SK-N-SH treated with all-trans-retinoic acid at 6 μM for 48 hours (cell line): ENCODE measurements at regions not wholly inside any gene's neighbourhood (a gene's known extent, or its start where the extent isn't known, plus 50 kb on each side); places are given as distances from the start of the nearest gene placed in this dataset.

Experiments used
- ATAC-seq: fragments of 200-7000 bp; cut with Tn5 transposase; 3 replicates; pipeline ENCODE4 v1.9.1; 2020; ENCODE audit warnings: mild to moderate bottlenecking, moderate library complexity
- ARNTL ChIP-seq: fragments of 450-650 bp; formaldehyde crosslinking; IDR thresholded peaks from 2 replicates; pipeline ENCODE4 v1.5.0; 2020; ENCODE audit warnings: low read depth, mild to moderate bottlenecking, moderate library complexity, borderline replicate concordance
- BACH2 ChIP-seq: fragments of 250-450 bp; sonication (Bioruptor Pico); IDR thresholded peaks from 2 replicates; pipeline ENCODE4 v1.9.0; 2021; ENCODE audit warnings: mild to moderate bottlenecking, borderline replicate concordance
- CREB5 ChIP-seq: fragments of 250-450 bp; sonication (Bioruptor Pico); IDR thresholded peaks from 2 replicates; pipeline ENCODE4 v1.5.1; 2020; ENCODE audit warnings: low read depth, mild to moderate bottlenecking, moderate library complexity
- CSDC2 ChIP-seq: fragments of 250-450 bp; sonication (Bioruptor Pico); IDR thresholded peaks from 2 replicates; pipeline ENCODE4 v1.5.0; 2020; ENCODE audit warnings: mild to moderate bottlenecking, moderate library complexity
- ESRRG ChIP-seq: fragments of 250-450 bp; sonication (Bioruptor Pico); IDR thresholded peaks from 2 replicates; pipeline ENCODE4 v1.6.1; 2021; ENCODE audit warnings: mild to moderate bottlenecking
- GLIS3 ChIP-seq: fragments of 250-450 bp; sonication (Bioruptor Pico); IDR thresholded peaks from 2 replicates; pipeline ENCODE4 v1.5.0; 2020; ENCODE audit warnings: mild to moderate bottlenecking, moderate library complexity
- ISL1 ChIP-seq: fragments of 250-450 bp; sonication (Bioruptor Pico); IDR thresholded peaks from 2 replicates; pipeline ENCODE4 v2.1.2; 2022; ENCODE audit warnings: mild to moderate bottlenecking, moderate library complexity
- RARB ChIP-seq: fragments of 250-450 bp; sonication (Bioruptor Pico); IDR thresholded peaks from 2 replicates; pipeline ENCODE4 v1.8.0; 2021; ENCODE audit warnings: mild to moderate bottlenecking, moderate library complexity
- SNAI2 ChIP-seq: fragments of 250-450 bp; sonication (Bioruptor Pico); IDR thresholded peaks from 2 replicates; pipeline ENCODE4 v1.5.0; 2020; ENCODE audit warnings: mild to moderate bottlenecking, moderate library complexity
- TCF4 ChIP-seq: fragments of 250-450 bp; sonication (Bioruptor Pico); IDR thresholded peaks from 2 replicates; pipeline ENCODE4 v1.8.0; 2021; ENCODE audit warnings: mild to moderate bottlenecking, moderate library complexity, borderline replicate concordance
- TOX ChIP-seq: fragments of 250-450 bp; sonication (Bioruptor Pico); IDR thresholded peaks from 2 replicates; pipeline ENCODE4 v1.8.0; 2021; ENCODE audit warnings: mild to moderate bottlenecking, moderate library complexity, borderline replicate concordance
- TSHZ2 ChIP-seq: fragments of 250-450 bp; sonication (Bioruptor Pico); IDR thresholded peaks from 2 replicates; pipeline ENCODE4 v1.5.0; 2020; ENCODE audit warnings: mild to moderate bottlenecking, moderate library complexity
- ZC3H10 ChIP-seq: fragments of 250-450 bp; sonication (Bioruptor Pico); IDR thresholded peaks from 2 replicates; pipeline ENCODE4 v1.5.1; 2021; ENCODE audit warnings: mild to moderate bottlenecking, moderate library complexity
- ZFP30 ChIP-seq: fragments of 450-650 bp; formaldehyde crosslinking; IDR thresholded peaks from 2 replicates; pipeline ENCODE4 v1.5.0; 2022; ENCODE audit warnings: mild to moderate bottlenecking, moderate library complexity
- ZNF565 ChIP-seq: fragments of 450-650 bp; formaldehyde crosslinking; conservative IDR thresholded peaks from 2 replicates; pipeline ENCODE4 v1.5.0; 2020; ENCODE audit warnings: low read depth, mild to moderate bottlenecking, moderate library complexity
- ZNF70 ChIP-seq: fragments of 450-650 bp; formaldehyde crosslinking; IDR thresholded peaks from 2 replicates; pipeline ENCODE4 v1.5.0; 2020; ENCODE audit warnings: mild to moderate bottlenecking, moderate library complexity
- ZNF8 ChIP-seq: fragments of 450-650 bp; formaldehyde crosslinking; IDR thresholded peaks from 2 replicates; pipeline ENCODE4 v1.5.0; 2020; ENCODE audit warnings: mild to moderate bottlenecking, moderate library complexity
- TF ChIP-seq, protein P1 (sequence below): fragments of 250-450 bp; sonication (Bioruptor Pico); IDR thresholded peaks from 2 replicates; pipeline ENCODE4 v1.5.1; 2021; ENCODE audit warnings: mild to moderate bottlenecking, moderate library complexity
- TF ChIP-seq, protein P2 (sequence below): fragments of 250-450 bp; sonication (Bioruptor Pico); IDR thresholded peaks from 2 replicates; pipeline ENCODE4 v1.8.0; 2021; ENCODE audit warnings: low read depth, mild to moderate bottlenecking, moderate library complexity, borderline replicate concordance
- TF ChIP-seq, protein P3 (sequence below): fragments of 250-450 bp; sonication (Bioruptor Pico); IDR thresholded peaks from 2 replicates; pipeline ENCODE4 v1.8.0; 2020; ENCODE audit warnings: mild to moderate bottlenecking, moderate library complexity, borderline replicate concordance

DNA sequence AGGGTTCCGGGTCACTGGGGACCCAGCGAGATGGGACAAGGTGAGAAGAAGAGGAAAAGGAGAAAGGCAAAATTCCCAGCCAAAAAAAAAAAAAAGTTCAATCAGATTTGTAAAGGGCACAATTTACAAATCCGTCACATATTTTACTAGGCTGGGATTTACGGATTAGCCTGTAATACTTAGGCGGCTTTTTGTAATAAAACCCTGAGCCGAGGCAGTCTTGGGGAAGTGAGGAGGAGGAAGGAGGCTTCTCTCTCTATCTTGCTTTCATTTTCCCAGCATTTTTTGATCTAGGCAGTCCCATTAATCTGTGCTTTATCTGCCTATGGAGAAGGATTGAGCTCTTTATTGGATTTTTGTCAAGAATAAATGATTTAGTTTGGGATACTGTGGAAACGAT is 130.6 kb upstream of the SDK2 start:
- no peak for ATAC-seq

GRCh38 chr17:73776351-73777130 is 132.3 kb upstream of the SDK2 start:
- TF ChIP-seq, protein P1, sequence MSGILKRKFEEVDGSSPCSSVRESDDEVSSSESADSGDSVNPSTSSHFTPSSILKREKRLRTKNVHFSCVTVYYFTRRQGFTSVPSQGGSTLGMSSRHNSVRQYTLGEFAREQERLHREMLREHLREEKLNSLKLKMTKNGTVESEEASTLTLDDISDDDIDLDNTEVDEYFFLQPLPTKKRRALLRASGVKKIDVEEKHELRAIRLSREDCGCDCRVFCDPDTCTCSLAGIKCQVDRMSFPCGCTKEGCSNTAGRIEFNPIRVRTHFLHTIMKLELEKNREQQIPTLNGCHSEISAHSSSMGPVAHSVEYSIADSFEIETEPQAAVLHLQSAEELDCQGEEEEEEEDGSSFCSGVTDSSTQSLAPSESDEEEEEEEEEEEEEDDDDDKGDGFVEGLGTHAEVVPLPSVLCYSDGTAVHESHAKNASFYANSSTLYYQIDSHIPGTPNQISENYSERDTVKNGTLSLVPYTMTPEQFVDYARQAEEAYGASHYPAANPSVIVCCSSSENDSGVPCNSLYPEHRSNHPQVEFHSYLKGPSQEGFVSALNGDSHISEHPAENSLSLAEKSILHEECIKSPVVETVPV (CRISPR knock-in tag) = no peak
- no peak for TF ChIP-seq GLIS3 (CRISPR knock-in tag)
- TF ChIP-seq, all 23 proteins: peak for 0
- no peak for ATAC-seq

More for the DNA sequence above, 130.6 kb upstream of the SDK2 start:
- TF ChIP-seq ZFP30 (CRISPR knock-in tag) = no peak
- TF ChIP-seq TCF4 (CRISPR knock-in tag) = no peak
- TF ChIP-seq TSHZ2 (CRISPR knock-in tag) = no peak
- no peak for TF ChIP-seq ISL1 (CRISPR knock-in tag)
- no peak for TF ChIP-seq RARB (CRISPR knock-in tag)
- TF ChIP-seq TOX = no peak
- TF ChIP-seq CREB5 (CRISPR knock-in tag) = no peak
- TF ChIP-seq ZNF8 (CRISPR knock-in tag) = no peak
- TF ChIP-seq, protein P2, sequence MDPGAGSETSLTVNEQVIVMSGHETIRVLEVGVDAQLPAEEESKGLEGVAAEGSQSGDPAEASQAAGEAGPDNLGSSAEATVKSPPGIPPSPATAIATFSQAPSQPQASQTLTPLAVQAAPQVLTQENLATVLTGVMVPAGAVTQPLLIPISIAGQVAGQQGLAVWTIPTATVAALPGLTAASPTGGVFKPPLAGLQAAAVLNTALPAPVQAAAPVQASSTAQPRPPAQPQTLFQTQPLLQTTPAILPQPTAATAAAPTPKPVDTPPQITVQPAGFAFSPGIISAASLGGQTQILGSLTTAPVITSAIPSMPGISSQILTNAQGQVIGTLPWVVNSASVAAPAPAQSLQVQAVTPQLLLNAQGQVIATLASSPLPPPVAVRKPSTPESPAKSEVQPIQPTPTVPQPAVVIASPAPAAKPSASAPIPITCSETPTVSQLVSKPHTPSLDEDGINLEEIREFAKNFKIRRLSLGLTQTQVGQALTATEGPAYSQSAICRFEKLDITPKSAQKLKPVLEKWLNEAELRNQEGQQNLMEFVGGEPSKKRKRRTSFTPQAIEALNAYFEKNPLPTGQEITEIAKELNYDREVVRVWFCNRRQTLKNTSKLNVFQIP (CRISPR knock-in tag) = no peak
- TF ChIP-seq, protein P3, sequence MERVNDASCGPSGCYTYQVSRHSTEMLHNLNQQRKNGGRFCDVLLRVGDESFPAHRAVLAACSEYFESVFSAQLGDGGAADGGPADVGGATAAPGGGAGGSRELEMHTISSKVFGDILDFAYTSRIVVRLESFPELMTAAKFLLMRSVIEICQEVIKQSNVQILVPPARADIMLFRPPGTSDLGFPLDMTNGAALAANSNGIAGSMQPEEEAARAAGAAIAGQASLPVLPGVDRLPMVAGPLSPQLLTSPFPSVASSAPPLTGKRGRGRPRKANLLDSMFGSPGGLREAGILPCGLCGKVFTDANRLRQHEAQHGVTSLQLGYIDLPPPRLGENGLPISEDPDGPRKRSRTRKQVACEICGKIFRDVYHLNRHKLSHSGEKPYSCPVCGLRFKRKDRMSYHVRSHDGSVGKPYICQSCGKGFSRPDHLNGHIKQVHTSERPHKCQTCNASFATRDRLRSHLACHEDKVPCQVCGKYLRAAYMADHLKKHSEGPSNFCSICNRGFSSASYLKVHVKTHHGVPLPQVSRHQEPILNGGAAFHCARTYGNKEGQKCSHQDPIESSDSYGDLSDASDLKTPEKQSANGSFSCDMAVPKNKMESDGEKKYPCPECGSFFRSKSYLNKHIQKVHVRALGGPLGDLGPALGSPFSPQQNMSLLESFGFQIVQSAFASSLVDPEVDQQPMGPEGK (CRISPR knock-in tag) = no peak
- TF ChIP-seq ESRRG (CRISPR knock-in tag) = no peak
- TF ChIP-seq SNAI2 (CRISPR knock-in tag) = no peak
- TF ChIP-seq, protein P1 (CRISPR knock-in tag) = no peak
- no peak for TF ChIP-seq ARNTL (CRISPR knock-in tag)

GRCh38 chr17:73777131-73777449 is 132.8 kb upstream of the SDK2 start:
- TF ChIP-seq ZC3H10 (no peak), CREB5 (CRISPR knock-in tag) (no peak), ZNF8 (CRISPR knock-in tag) (no peak), ISL1 (CRISPR knock-in tag) (no peak), BACH2 (CRISPR knock-in tag) (no peak), ZNF70 (no peak), ZNF565 (no peak), CSDC2 (CRISPR knock-in tag) (no peak), TOX (no peak), ZFP30 (CRISPR knock-in tag) (no peak)
- ATAC-seq = no peak
